MCF 10A (cell line): ENCODE measurements at regions not wholly inside any gene's neighbourhood (a gene's known extent, or its start where the extent isn't known, plus 50 kb on each side); places are given as distances from the start of the nearest gene placed in this dataset.

Experiments used
- BruUV-seq: library from RNA; stranded (reverse); fragments of 400-500 nt; replicated peaks from 2 replicates; lab custom pipeline; 2021; lab: Mats Ljungman, UMichigan
- CTCF ChIA-PET: fragments of 300-600 bp; sonication (Branson Sonifier 250); formaldehyde crosslinking; extraction: SDS; loops from one replicate; lab custom pipeline; 2021; ENCODE audit warnings: antibody characterized with exemption, inconsistent platforms; lab: Yijun Ruan, JAX
- POLR2A ChIA-PET: fragments of 300-600, 350-650 bp; sonication (Branson Sonifier 250); formaldehyde crosslinking; extraction: SDS; loops from one replicate; lab custom pipeline; 2020; ENCODE audit warnings: antibody characterized with exemption, inconsistent platforms; lab: Yijun Ruan, JAX
- DNase-seq: peaks from one replicate; pipeline ENCODE4 v3.0.0-alpha.2; 2018; ENCODE audit not compliant: unreplicated experiment
- H3K27ac Mint-ChIP-seq: one replicate; pipeline ENCODE4 v1.8.0; 2022; ENCODE audit warnings: mild to moderate bottlenecking, low read depth, mixed read lengths; ENCODE audit not compliant: unreplicated experiment
- H3K27me3 Mint-ChIP-seq: one replicate; pipeline ENCODE4 v1.8.0; 2022; ENCODE audit warnings: mixed read lengths; ENCODE audit not compliant: insufficient read depth, unreplicated experiment
- H3K36me3 Mint-ChIP-seq: one replicate; pipeline ENCODE4 v1.8.0; 2022; ENCODE audit warnings: mild to moderate bottlenecking, moderate library complexity, mixed read lengths; ENCODE audit not compliant: insufficient read depth, unreplicated experiment
- H3K4me1 Mint-ChIP-seq: one replicate; pipeline ENCODE4 v1.8.0; 2022; ENCODE audit warnings: mixed read lengths; ENCODE audit not compliant: insufficient read depth, unreplicated experiment
- H3K4me3 Mint-ChIP-seq: one replicate; pipeline ENCODE4 v1.8.0; 2022; ENCODE audit warnings: mild to moderate bottlenecking, moderate library complexity, mixed read lengths; ENCODE audit not compliant: unreplicated experiment
- H3K9me3 Mint-ChIP-seq: one replicate; pipeline ENCODE4 v1.8.0; 2022; ENCODE audit warnings: mixed read lengths; ENCODE audit not compliant: unreplicated experiment
- intact Hi-C: fragments of 100-400 bp; cut with micrococcal nuclease; formaldehyde crosslinking; loops from 2 replicates; pipeline ENCODE4 v1.14.1; 2022
- TF ChIP-seq, protein P1 (sequence below): fragments of 200-600 bp; IDR thresholded peaks from one replicate; pipeline ENCODE4 v1.8.0; 2022; ENCODE audit warnings: antibody characterized with exemption, mild to moderate bottlenecking; ENCODE audit not compliant: unreplicated experiment

DNA sequence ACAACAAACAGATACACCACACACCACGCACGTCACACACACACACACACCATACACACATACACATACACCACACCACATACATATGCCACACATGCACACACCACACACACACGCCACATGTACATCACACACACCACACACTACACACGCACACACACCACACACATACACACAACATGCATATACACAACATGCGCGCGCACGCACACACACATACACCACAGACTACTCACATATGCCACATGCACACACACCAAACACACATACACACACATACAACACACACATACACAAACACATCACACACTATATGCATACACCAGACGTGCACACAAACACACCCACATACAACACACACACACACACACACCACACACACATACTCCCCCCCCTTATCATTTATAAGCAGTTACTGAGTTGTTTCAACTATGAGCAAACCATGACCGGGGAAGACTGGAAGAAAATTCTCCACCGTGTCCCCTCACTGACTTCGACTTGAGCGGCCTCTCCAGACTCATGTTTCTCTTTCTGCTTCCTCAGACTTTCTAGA is 126.7 kb upstream of the IQSEC1 start:
- Mint-ChIP-seq H3K27ac (no peak overlapping the region), H3K4me3 (no peak overlapping the region), H3K9me3 (no peaks in the 10 kb centered on the region), H3K4me1 (no peaks in the 10 kb centered on the region), H3K27me3 (peaks cover 75% of the 10 kb centered on the region), H3K36me3 (no peaks in the 10 kb centered on the region)
- no peak for DNase-seq
- TF ChIP-seq, protein P1, sequence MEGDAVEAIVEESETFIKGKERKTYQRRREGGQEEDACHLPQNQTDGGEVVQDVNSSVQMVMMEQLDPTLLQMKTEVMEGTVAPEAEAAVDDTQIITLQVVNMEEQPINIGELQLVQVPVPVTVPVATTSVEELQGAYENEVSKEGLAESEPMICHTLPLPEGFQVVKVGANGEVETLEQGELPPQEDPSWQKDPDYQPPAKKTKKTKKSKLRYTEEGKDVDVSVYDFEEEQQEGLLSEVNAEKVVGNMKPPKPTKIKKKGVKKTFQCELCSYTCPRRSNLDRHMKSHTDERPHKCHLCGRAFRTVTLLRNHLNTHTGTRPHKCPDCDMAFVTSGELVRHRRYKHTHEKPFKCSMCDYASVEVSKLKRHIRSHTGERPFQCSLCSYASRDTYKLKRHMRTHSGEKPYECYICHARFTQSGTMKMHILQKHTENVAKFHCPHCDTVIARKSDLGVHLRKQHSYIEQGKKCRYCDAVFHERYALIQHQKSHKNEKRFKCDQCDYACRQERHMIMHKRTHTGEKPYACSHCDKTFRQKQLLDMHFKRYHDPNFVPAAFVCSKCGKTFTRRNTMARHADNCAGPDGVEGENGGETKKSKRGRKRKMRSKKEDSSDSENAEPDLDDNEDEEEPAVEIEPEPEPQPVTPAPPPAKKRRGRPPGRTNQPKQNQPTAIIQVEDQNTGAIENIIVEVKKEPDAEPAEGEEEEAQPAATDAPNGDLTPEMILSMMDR = no peak
- BruUV-seq = no TSS peak
- CTCF ChIA-PET = interaction anchor here (0.7 kb wide), 1 partner anchor 92 kb away, joined by 3 read pairs; no protein-coding TSS in a partner anchor
- intact Hi-C loops = no loop called here
- POLR2A ChIA-PET = no interaction called here

GRCh38 chr3:13199006-13199776 is 126.0 kb upstream of the IQSEC1 start:
- Mint-ChIP-seq H3K4me3 (no peak overlapping the region), H3K27ac (no peak overlapping the region), H3K27me3 (peaks cover 75% of the 10 kb centered on the region), H3K9me3 (no peaks in the 10 kb centered on the region), H3K36me3 (no peaks in the 10 kb centered on the region), H3K4me1 (no peaks in the 10 kb centered on the region)
- intact Hi-C loops = no loop called here
- DNase-seq = no peak
- POLR2A ChIA-PET = interaction anchor here (0.6 kb wide), 1 partner anchor 329 kb away, joined by 3 read pairs; no protein-coding TSS in a partner anchor
- TF ChIP-seq, protein P1 = no peak
- BruUV-seq = no TSS peak
- CTCF ChIA-PET = no interaction called here

DNA sequence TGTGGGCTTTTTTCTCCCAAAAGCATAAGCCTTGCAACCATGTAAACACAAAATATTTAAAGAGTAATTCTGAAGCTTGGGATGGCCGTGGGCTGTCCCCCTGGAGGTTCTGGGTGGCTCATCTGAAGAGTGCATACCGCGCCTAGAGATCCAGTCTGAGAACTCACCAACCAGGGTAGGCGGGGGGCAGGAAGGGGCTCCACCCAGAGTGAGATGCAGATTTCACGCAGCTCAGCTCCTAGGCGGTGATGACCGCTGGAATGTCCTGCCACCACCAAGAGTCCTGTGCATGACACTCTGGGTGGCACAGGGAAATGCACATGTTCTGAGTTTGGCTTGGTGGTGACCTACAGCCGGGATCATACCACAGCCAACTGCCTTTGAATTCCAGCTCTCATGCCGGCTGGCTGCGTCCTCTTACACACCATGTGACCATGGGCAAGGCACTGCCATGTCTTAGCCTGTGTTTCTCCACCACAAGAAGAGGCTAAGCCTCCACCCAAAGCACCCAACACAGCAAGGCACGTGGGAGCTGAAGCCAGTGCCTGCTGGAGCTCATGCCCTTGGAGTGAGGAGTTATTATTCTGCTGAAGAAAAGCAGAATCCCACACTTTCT is 125.1 kb upstream of the IQSEC1 start:
- BruUV-seq = no TSS peak
- Mint-ChIP-seq H3K36me3 (no peaks in the 10 kb centered on the region), H3K9me3 (no peaks in the 10 kb centered on the region), H3K4me3 (no peak overlapping the region), H3K27me3 (peaks cover 77% of the 10 kb centered on the region), H3K27ac (no peak overlapping the region), H3K4me1 (no peaks in the 10 kb centered on the region)
- no peak for DNase-seq
- CTCF ChIA-PET = interaction anchor here (1.4 kb wide), 1 partner anchor 106 kb away, joined by 4 read pairs; no protein-coding TSS in a partner anchor
- TF ChIP-seq, protein P1 = no peak
- intact Hi-C loops = no loop called here
- POLR2A ChIA-PET = interaction anchor here (0.6 kb wide), 1 partner anchor 328 kb away, joined by 3 read pairs; no protein-coding TSS in a partner anchor

GRCh38 chr3:13197795-13198194 is 124.6 kb upstream of the IQSEC1 start:
- intact Hi-C loops = no loop called here
- no peak for DNase-seq
- H3K27me3 Mint-ChIP-seq = peaks cover 77% of the 10 kb centered on the region
- BruUV-seq = no TSS peak
- no peaks in the 10 kb centered on the region for H3K36me3 Mint-ChIP-seq
- ChIA-PET CTCF (interaction anchor here (1.4 kb wide), 1 partner anchor 105 kb away, joined by 4 read pairs; no protein-coding TSS in a partner anchor), POLR2A (interaction anchor here (0.6 kb wide), 1 partner anchor 17 kb away, joined by 3 read pairs; no protein-coding TSS in a partner anchor)
- no peak overlapping the region for H3K4me3 Mint-ChIP-seq
- no peak overlapping the region for H3K27ac Mint-ChIP-seq
- no peaks in the 10 kb centered on the region for H3K9me3 Mint-ChIP-seq
- TF ChIP-seq, protein P1 = no peak
- no peaks in the 10 kb centered on the region for H3K4me1 Mint-ChIP-seq
